H1 (cell line): ENCODE measurements at regions not wholly inside any gene's neighbourhood (a gene's known extent, or its start where the extent isn't known, plus 50 kb on each side); places are given as distances from the start of the nearest gene placed in this dataset.

Experiments used
- RBBP5 ChIP-seq: IDR thresholded peaks from 2 replicates; pipeline ENCODE4 v1.7.1; 2012; ENCODE audit warnings: low read depth, mild to moderate bottlenecking, inconsistent platforms, low read length, moderate library complexity, borderline replicate concordance
- SUZ12 ChIP-seq: fragments of 200-600 bp; sonication (generic); IDR thresholded peaks from 2 replicates; pipeline ENCODE4 v1.6.1; 2012; ENCODE audit warnings: mild to moderate bottlenecking, inconsistent platforms, low read length, moderate library complexity, mixed read lengths
- TAF1 ChIP-seq: IDR thresholded peaks from 2 replicates; pipeline ENCODE4 v1.6.1; 2011; ENCODE audit warnings: mild to moderate bottlenecking, low read depth, low read length
- ZNF274 ChIP-seq: IDR thresholded peaks from 2 replicates; pipeline ENCODE4 v1.7.0; 2012; ENCODE audit warnings: low read length, borderline replicate concordance; ENCODE audit errors: extremely low read depth

DNA sequence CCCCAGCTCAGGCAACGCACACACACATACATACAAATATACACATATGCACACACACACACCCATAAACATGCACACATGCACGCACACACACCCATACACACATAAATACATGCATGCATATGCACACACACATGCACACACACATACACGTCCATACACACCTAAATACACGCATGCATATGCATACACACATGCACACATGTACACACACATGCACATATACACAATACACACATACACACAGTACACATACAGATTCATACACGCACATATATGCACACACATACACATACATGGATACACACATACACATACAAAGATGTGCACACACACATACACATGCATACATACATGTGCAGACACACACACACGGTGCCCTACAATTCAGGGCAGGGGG, 496.6 kb downstream of the TBC1D22A start:
- TF ChIP-seq TAF1 (no peak), ZNF274 (no peak), SUZ12 (no peak), RBBP5 (no peak)
